ENCODE measurements at regions not wholly inside any gene's neighbourhood (a gene's known extent, or its start where the extent isn't known, plus 50 kb on each side); places are given as distances from the start of the nearest gene placed in this dataset.
"Not testable (repeated sequence)": the region's sequence is repeated elsewhere in the genome, so short reads cannot be mapped to it uniquely, and the experiment has no call there.

- no peak for DNase-seq
Observed at GRCh38 chr6:82744286-82745015, 321.2 kb downstream of the UBE3D start.

GRCh38 chr6:82750556-82750955 lies 315.1 kb downstream of the UBE3D start:
- no peak for DNase-seq

DNA sequence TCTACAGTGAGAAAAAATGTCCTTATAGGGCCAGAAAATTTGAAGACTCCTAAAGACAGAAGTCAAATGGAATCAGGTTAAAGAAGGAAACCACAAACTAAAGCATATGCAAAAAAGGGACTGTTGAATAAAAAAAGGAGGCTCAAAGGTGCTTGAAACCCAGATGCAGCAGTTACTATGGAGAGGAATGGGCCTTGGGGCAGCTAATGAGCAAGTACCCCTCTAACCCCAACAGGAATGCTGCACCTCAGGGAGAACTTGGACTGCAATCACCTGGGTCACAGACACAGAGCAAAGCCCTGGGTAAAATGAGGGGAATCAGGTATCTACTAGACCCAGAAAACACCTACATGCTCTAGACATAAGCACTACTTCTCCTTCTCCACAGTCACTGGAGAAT lies 313.9 kb downstream of the UBE3D start:
- DNase-seq: no peak

- no peak for DNase-seq
Observed at GRCh38 chr6:82761674-82762345, 303.8 kb downstream of the UBE3D start.

DNA sequence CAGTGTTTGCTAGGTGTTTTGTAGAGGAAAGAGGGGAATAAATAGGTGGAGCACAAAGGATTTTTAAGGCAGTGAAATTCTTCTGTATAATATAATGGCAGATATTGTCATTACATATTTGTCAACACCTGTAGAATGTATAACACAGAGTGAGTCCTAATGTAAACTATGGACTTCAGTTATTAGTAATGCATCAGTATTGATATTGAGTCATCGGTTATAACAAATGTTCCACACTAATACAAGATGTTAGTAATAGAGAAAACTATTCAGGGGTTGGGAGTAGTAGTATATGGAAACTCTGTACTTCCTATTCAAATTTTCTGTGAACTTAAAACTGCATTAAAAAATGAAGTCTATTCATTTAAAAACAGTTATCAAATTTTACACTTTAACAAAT lies 299.2 kb downstream of the UBE3D start:
- DNase-seq: no peak

DNA sequence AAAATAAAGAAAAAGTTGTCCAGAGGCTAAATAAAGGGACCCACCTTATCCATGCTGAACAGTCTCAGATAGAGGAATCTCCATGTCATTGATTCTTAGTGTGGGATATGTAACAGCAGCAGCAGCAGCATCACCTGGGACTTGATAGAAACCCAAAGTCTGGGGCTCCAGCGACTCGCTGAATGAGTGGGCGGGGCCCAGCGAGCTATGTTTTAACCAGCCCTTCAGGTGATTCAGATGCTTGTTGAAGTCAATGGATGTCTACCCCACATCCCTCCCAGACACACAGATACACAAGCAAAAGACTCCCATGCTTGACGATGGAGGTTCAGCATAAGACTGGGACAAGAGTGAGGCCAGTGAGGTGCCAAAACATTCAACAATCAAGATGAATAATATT lies 298.6 kb downstream of the UBE3D start:
- no peak for DNase-seq

- no peak for DNase-seq
Observed at GRCh38 chr6:82767447-82767846, 298.2 kb downstream of the UBE3D start.

- DNase-seq: no peak
Observed at GRCh38 chr6:82772851-82773717, 292.6 kb downstream of the UBE3D start.

- no peak for DNase-seq
Observed at GRCh38 chr6:82775361-82775760, 290.3 kb downstream of the UBE3D start.

DNA sequence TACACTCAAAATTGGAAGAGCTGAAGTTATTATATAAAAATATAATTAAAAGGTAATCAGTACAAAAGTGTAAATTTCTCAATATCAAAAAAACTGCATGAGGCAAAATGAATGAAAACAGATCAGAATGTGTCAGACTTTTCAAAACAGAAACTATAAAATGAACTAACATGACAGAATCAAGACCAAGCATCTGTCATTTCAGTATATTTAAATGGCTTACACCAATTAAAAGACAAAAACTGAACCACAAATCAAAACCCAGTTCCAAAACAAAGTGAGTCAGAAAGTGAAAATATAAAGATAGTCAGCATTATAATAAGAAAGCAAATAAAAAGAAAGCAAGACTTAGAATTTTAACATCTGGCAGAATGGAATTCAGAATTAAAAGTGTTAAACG lies 289.7 kb downstream of the UBE3D start:
- DNase-seq: no peak

DNA sequence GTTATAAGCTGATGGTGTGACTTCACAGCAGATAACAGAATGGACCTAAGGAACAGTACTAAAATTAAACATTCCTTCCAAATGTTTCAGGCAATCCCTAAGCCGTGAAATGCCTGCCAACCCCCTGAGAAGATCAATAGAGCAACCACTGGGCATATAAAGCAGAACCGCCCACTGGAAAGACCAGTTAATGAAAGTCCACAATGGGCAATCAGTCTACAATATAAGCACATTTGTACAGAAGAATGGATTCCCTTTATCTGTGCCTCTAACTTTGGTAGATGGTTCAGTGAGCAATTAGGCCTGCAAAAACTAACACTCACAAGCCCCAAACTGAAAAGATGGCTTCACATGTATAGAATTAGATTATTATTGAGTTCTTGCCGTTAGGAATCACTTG lies 286.6 kb downstream of the UBE3D start:
- no peak for DNase-seq

- no peak for DNase-seq
Observed at GRCh38 chr6:82780334-82780733, 285.3 kb downstream of the UBE3D start.

DNA sequence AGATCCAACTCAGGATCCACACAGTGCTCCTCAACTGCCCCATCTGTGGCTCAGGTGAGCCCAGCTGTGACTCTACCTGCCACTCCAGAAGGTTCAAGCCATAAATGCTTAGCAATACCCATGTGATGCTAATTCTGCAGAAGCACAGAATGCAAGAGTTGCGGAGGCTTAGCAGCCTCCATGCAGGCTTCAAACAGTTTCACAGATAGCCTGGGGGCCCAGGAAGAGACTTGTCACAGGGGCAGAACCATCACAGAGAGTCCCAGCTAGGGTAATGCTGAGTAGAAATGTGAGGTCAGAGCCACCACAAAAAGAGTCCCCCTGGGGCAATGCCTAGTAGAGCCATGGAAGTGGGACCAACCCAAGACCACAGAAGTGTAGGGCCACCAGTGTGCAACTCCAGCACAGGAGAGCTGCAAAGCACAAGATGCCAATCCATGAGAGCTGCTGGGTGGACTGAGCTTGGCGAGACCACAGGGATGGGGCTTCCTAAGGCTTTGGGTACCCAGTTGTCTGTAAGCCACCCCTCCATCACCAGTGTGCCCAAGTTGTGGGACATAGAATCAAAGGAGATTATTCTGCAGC lies 283.9 kb downstream of the UBE3D start:
- DNase-seq: no peak

GRCh38 chr6:82783587-82784236 lies 281.9 kb downstream of the UBE3D start:
- DNase-seq: no peak

GRCh38 chr6:82785206-82785605 lies 280.4 kb downstream of the UBE3D start:
- no peak for DNase-seq

DNA sequence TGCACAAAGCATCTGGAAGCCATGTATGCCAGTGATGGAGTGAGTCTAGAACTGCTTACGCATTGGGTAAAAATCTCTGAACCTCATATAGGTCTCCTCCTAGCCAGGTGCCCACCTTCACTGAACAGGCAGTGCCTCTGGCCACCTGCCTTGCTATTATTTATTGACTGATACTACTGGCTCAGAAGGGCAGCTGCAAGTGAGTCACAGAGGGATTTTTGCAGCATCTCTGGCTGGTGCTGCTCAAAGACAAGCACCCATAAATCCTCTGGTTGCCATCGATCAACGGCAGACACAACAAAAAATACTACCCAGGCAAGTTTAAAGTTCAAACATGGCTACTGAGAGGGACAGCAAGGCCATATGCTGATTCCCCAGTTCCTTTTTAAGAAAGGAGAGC lies 279.4 kb downstream of the UBE3D start:
- no peak for DNase-seq

DNA sequence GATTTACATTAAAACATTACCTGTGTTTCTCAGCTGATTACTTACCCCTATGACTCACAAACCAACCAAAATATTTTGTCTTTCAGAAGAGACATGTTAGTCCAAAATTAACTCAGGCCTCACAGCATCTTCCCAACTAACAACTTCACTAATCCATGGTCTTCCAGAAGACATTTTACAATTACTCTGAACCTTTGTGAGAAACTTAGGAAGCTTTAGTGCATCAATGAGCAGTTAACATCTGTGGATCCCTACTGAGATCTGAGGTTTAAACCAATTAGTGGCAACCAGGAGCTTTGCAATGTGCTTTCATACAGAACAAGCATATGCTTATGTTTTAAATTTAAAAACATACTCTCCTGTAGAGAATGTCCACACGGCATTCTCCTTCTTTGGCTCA lies 269.7 kb downstream of the UBE3D start:
- DNase-seq: no peak

GRCh38 chr6:82801083-82801482 lies 264.6 kb downstream of the UBE3D start:
- no peak for DNase-seq

DNA sequence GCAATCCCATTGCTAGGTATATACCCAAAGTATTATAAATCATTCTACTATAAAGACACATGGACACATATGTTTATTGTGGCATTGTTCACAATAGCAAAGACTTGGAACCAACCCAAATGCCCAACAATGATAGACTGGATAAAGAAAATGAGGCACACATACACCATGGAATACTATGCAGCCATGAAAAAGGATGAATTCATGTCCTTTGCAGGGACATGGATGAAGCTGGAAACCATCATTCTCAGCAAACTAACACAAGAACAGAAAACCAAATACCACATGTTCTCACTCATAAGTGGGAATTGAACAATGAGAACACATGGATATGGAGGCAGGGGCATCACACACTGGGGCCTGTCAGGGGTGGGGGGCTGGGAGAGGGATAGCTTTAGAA lies 249.4 kb downstream of the UBE3D start:
- not testable (repeated sequence) for DNase-seq

GRCh38 chr6:82818727-82819126 lies 246.9 kb downstream of the UBE3D start:
- no peak for DNase-seq

DNA sequence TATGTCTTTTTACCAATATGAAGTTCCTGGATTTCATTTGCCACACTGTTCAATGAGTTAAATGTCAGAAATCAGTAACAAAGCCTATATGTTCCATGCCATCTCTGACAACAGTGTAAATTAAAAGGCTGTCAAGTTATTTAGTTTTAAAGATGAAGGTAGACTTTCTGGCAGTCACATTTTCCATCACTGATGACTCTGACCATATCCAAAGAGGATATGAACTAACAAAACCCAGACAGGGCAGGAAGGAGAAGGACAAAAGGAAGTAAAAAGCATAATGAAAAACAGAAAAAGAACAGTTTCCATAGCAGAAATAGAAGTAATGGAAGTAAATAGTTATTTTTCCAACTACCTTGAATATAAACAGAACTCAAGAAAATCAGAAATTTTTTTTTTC lies 242.3 kb downstream of the UBE3D start:
- DNase-seq: no peak

DNA sequence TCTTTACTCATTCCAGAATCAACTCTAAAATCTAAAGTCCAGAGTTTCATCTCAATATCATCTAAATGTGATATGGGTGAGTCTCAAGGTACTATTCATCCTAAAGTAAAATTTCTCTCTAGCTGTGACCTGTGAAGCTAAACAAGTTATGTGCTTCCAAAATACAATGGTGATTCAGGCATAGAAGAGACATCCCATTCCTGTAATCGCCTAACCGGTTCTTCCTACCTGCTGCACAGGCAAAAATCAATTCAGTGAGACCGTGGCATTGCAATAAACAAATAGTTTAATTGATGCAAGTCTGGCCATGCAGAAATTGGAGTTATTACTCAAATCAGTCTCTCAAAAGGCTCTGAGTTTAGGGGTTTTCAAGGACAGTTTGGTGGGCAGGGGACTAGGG lies 232.8 kb downstream of the UBE3D start:
- DNase-seq: no peak

- no peak for DNase-seq
Observed at GRCh38 chr6:82833481-82833880, 232.2 kb downstream of the UBE3D start.
